T-helper 2 cell treated with Interferon-gamma antibody and Interleukin-4, amounts not matched to agents 100 ng/mL and 5 ng/mL, for 36 hours (primary cell): ENCODE measurements at regions not wholly inside any gene's neighbourhood (a gene's known extent, or its start where the extent isn't known, plus 50 kb on each side); places are given as distances from the start of the nearest gene placed in this dataset.
"Not testable (repeated sequence)": the region's sequence is repeated elsewhere in the genome, so short reads cannot be mapped to it uniquely, and the experiment has no call there.

Source experiments
- intact Hi-C: fragments of 100-400 bp; cut with micrococcal nuclease; formaldehyde crosslinking; loops from one replicate; pipeline ENCODE4 v1.15.1; 2023

DNA sequence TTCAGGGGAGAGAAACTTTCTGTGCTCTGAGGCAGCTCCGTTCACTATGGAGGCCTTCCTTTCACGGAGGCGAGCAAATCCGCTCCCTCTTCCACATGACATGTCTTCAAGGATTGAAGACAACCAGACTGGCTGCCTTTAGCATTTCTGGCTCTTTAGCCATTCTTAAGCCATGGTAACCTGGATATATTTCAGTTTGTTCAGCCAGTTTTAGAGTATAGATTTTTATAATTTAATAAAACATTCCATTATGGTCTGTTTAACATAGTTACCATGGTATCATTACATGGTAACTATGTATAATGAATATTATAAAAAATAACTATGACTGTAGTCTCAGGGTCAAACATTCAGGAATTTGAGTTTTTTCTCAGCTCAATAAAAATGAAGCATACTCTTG, 54.2 kb upstream of the NFIA start:
- intact Hi-C loops: no loop called here

DNA sequence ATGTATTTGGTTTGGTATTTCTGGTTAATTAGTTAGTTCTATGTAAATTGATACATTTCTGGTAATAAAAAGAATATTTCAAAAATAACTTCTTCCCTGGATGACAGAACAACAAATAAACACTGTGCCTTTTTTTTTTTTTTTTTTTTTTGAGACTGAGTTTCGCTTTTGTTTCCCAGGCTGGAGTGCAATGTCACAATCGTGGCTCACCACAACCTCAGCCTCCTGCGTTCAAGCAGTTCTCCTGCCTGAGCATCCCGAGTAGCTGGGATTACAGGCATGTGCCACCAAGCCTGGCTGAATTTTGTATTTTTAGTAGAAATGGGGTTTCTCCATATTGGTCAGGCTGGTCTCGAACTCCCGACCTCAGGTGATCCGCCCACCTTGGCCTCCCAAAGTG, 64.3 kb upstream of the NFIA start:
- intact Hi-C loops: not testable (repeated sequence)

DNA sequence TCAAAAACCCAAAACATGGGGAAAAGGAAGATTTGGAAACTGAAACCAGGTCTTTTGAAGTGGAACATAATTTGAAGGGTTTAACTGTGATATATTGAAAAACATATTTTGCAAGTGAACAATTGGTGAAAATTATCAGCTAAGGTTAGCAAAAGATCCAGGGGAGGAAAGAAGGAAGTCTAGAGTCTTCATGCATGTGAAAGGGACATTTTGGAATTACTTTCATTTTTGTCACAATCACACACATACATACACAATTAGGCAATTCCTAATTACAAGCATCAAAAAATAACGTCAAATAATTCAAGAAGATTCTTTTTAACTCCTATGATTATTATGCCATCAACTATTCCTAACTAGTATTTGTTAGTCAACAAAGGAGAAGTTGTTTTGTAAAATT, 64.7 kb upstream of the NFIA start:
- intact Hi-C loops: no loop called here

DNA sequence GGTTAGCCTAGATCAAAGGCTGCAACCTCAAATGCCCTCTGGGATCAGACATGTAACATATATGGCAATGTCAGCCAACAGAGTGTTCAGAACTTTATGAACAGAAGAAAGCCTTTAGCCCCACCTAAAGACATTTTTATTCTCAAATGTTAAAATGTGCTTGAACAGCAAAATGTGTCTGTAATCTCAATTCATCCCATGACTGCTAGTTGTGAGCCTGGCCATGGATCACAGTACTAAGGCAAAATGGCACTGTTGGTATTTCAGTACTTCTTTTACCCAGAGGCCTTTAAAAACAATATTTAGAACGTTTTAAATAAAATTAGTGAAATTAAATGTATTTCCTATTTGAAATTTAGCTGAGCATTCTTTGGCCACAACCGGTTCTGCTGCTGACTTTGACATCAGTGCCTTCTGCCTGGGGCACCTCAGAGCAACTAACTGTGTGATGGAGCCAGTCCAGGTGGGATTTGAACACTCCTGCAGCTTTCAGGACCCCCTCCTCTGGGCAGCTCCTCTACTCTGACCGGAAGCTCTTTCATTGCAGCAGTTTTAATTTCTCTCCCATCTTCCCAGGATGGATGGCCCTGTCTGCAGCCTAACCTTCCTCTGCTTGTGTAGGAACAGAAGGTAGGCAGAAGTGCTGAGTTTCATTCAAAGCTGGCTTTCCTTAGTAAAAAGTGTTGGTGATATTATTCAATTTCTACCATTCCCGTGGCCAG, 68.3 kb upstream of the NFIA start:
- intact Hi-C loops: no loop called here

DNA sequence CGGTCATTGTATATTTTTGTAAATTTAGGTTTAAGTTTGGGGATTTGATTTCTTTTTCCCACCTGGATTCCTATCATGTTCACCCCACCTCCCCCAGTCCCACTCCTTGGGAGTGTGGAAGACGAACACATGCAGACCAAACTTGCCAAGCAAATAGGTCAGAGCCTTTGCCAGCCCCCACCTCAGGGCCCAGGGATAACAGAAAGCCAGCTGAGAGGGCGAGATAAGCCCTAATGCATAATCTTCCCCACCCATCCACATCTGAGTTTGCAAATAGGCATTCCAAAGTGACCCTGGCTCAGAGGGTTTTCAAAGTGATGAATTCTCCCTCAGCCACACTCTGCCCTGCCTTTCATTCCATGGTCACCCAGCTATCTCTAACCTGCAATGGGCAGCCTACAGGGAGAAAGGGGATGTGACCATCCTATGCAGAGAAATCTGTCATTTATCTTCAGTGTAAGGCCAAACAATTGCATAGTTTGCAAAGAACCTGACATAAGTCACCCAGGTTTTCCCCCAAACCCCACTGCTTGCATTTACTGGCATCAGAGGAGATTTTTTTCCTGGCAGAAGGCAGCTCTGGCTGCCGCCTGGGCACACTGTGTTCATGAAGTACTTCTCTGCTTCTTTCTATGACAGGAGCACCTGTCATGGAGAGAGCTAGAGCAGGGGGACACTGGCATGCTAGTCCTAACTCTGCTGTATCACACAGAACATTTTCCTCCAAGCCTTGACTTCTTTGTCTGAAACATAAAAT, 69.0 kb upstream of the NFIA start:
- intact Hi-C loops: no loop called here

DNA sequence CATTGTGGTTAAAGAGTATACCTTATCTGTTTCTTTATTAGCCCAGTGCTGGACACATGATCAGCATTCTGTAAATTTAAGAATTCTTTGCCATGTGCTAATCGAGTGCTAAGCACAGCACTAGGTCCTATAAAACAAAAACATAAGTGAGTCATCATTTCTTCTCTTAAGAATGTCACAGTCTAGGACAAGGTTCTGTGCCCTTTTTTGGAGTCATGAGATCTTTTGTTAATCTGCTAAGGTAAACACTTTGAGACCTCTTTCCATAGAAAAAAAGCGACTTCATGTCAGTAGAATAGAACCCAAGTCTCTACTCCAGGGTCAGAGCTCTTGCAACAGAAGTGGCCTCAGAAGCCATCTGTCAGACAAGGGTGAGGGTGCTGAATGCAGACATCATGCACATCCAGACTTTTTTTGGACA, 70.0 kb upstream of the NFIA start:
- intact Hi-C loops: no loop called here

DNA sequence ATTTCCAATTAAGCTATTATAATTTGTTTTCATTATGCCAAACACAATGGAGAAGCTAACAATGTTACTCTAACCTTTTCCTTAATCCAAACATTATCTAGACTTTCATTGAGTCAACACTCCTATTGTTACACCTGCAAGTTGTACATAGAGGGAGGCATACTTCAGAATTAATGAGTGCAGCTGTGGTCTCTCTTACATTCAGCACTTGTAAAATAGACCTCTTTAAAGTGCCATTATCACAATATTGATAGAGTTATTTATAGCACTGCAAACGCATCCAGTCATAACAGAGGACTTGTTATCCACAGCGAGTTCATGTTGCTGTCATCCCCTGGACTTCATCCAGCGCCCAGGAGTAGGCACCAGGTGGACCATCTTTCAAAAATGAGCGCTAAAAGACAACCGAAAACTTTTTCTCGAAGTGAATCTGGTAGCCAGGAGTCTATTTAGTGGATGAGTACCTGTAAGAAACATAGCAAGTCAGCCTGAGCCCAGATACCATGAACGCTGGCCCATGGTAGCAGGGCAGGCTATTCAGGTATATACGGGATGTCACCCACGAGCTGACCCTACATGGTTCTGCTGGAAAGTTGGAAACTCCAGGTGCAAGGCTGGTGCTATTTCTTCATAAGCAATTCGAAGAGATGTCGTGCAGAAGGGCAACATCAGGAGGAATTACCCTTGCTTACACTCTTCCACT, 70.6 kb upstream of the NFIA start:
- intact Hi-C loops: no loop called here

DNA sequence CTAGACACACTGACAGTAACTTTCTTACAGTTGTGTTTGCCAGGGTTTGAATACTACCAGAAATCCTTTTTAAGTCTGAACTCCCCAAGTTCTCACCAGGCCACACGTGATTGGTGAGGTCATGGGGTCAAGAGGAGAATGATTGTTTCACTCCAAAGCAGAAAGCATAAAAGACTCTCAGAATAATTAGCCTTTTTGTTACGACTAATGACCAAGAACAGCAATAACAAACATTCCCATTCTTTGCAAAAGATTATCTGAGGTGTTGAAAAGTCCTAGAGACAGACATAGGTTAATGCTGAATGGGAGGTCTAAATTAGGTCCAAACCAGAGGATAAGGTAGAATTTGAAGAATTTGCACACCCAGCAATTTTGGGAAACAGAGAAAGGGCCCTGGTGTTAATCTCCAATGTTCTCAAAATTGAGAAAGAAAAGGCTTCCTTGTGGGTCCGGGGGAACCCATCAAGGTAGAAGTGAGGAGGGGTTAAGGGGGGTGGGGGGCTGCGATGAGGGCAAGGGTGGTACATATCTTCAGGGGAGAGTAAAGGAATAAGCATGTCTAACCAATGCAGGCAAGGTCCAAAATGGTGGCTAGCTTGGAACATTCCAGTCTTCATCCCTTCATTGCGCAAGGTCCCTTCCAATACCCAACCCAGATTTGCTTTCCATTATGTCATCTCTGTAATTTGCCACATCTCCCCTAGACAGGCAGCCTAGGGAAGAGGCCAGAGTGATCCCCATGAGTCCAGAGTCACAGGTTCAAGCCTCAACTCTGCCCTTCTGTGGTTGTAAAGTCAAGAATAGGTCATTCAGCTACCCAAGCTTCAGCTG, 74.6 kb upstream of the NFIA start:
- intact Hi-C loops: no loop called here

DNA sequence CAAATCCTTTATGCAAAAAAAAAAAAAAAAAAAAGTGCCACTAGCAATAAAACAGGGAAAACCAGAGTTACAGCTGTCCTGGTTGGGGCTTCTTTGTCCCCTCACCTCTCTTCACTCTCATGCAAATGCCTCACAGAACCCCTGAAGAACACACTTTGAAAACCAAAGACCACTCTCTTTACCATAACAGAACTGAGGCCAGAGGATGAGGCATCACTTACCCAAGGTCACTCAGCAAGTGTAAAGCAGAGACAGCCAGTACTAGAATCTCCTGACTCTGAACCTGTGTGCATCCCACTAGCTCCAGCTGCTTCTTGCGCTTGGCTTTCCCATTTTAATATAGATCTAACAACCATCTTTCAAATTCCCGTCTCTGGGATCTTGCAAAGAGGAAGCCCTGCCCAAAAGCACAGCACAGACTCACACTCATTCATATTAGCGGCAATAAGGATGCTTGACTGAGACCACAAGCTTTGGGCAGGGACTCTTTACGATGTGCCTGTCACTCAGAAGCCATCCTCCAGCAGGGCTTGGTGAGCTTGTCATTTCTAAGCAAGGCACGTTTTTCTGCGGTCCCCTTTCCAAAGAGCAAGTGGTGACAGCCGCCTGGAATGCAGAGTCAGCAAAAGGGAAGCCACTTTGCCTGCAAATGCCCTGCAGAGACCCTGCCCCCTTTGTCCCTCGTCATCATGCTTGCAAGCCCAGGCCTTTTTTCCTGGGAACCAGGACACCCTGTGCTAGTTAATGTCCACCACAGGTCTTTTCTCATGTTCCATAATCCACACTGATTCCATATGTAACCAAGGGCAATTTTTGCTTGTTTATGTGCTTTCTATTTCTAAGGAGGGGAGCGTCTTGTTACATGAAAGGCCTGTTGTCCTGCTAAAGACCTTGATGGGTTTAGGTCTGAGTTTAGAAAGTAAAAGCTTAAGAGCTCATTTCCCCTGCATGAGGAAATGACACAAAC, 76.5 kb upstream of the NFIA start:
- intact Hi-C loops: no loop called here

DNA sequence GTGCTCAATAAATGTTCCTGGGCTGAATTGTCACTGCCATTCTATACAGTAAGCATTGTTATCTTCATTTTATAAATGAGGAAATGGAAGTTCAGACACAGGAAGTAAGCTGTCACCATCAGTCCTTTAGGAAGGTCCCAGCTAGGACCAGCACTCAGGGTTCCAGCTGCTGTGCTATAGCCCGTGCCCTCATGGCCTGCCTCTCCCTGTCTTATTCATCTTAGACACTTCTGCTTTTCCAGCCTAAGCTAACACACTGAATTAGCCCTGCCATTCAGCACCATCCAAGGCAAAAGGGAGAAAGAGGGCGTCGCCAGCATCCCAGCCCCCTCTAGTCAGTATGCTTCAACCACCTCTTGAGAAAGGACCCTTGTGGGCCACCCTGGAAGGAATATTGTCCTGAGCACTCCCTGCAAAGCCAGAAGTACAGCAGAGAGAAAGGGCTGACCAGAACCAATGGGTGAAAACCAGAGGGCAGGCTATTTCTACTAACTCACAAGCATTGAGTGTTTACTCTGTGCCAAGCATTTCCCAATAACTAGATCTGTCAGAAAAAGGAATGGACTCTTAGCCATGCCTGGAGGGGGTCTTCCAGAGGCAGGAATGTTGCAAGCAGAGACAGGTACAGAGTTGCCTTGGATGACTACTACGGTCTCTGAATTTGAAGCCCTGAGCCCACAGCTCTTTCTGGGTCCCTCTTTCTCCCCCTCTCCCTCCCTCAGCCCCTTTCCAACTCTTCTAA, 77.9 kb upstream of the NFIA start:
- intact Hi-C loops: no loop called here

DNA sequence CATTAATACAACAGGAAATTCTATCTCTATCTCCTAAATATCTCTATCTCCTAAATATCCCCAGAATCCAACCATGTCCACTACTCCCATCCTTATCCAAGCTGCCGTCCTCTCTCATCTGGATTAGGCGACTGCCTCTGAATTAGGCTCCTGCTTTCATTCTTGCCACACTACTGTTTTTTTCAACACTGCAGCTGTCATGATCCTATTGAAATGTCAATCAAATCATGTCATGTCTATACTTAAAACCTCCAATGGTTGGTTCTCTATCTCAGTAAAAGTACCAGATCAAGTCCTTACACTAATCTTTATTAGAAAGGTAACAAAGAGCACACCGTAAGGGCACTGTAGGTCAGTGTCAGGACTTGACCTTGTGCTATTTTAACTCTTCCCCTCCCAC, 82.0 kb upstream of the NFIA start:
- intact Hi-C loops: no loop called here

DNA sequence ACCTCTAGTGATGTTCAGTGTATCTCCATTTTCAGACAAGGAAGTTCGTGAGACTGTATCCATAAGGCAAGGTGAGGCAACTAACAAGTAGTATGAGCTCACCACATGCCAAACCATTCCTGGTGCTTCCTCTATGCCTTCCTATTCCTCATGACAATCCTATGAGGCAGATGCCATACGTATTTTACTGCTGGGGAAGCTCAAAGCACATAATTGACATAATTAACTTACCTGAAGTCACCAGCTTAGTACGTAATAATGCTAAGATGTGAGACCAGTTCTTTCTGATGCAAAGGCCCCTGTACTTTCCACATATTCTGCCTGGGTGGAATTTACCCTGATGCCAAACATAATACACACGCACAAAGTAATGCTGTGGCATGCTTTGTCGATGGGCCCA, 83.6 kb upstream of the NFIA start:
- intact Hi-C loops: no loop called here

DNA sequence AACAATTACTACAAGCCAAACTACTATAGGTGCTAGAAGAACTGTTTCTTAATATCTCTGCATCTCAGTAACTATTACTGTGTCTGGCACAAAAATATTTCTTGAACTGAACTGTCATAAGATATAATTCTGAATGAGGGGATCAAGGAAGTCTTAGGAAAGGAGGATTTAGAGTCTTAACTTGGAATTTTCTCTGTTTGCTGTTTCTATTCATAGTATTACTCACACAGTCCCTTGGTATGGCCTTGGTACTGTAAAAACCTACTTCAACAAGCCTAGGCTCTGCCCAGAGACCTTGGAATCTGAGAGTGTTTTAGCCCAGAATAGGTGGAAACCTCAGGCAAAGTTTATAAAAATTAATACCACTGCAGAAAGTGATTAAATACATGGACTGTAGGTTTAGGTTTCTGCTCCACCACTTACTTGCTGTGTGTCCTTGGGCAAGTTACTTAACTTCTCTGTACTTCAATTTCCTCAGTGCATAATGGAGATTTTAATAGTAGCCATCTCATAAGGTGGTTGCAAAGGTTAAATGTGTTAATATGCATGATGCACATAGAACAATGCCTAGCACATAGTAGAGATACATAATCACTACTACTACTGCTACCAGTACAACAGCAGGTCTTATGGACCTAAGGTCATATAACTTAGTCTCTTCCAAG, 87.4 kb upstream of the NFIA start:
- intact Hi-C loops: no loop called here

DNA sequence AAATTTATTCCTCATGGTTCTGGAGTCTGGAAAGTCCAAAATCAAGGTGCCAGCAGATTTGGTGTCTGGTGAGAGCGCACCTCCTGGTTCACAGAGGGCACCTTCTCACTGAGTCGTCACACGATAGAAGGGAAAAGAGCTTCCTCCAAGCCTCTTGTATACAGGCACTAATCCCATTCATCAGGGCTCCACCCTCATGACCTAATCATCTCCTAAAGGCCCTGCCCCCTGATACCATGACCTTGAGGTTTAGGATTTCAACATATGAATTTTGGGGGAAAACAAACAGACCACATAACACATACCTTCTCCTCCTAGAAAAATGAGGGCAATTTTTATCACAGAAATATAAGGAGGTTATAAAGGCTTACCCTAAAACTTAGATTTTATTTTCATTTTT, 88.0 kb upstream of the NFIA start:
- intact Hi-C loops: no loop called here

DNA sequence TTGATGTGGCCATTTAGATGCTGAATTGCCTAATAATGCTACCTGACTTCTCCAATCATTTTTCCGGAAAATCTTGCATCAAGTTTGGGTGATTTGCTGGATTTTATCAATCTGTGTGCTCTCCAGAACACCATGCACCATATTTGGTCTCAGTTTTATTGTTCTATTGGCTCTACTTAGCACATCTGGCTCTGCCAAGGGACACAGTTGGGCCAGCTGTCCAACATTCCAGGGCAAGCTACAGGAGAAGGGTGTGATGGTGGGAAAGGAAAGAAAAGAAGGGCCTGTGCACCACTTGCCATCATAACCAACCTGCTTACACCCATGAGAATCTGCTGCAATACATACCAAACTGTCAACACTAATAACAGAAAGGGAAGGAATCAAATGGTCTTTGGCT, 90.2 kb upstream of the NFIA start:
- intact Hi-C loops: no loop called here

DNA sequence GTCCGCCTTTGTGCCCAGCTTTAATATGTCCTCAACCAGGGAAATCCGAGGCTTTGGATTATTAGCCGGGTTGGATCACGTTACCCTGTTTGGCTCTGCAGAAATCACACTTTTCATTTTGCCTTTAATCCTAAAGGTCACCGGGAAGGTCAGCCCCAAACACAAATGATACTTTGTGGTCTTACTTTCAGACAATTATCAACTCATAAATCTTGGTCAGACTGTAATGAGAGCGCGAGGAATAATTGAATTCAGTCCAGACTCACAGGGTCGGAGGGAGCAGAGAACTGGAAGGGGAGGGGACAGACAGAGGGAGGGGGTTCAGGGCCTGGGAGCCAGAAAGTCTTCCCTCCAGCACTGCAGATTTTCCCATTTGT, 91.7 kb upstream of the NFIA start:
- intact Hi-C loops: no loop called here

DNA sequence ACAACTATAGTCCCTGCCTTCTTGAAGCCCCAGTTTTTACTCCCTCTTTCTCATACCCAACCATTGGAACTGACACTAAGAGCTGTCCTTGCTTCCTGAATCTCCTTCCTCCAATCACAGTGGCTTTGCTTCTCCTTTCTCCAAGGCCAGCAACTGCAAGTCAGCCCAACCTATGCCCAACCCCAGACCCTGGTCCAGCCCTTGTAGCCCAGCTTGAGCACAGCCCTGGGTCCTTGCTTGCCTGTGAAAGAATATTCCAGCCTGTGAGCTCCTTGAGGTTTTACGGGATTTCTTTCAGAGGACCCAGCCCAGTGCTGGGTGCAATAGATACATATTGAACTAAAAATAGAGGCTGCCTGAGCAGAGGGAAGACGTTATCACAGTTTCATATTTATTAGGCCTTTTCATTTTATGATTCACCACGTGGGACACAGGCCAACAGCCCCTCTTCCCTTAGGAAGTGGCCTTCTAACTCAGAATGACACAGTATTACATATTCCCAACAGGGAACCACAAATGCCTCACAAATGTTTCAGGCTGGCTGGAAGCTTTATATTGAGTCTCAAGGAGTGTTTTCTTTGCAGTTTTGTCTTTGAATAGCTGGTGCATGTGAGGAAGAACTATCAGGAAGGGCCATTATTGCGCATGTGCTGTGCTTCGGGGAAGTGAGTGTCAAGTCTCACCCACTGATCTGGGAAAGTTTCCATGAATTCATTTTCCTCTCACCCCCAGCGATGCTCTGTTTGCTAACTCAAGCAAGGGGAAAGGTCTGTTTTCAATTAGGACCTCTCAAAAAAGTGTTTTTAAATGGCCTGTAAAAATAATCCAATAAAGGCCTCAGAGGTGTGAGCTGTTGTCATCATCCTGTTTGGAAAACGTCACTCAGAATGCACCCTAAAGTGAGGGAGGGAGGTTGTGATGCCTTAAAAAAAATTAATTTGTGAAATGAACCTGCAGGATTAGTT, 92.3 kb upstream of the NFIA start:
- intact Hi-C loops: no loop called here

DNA sequence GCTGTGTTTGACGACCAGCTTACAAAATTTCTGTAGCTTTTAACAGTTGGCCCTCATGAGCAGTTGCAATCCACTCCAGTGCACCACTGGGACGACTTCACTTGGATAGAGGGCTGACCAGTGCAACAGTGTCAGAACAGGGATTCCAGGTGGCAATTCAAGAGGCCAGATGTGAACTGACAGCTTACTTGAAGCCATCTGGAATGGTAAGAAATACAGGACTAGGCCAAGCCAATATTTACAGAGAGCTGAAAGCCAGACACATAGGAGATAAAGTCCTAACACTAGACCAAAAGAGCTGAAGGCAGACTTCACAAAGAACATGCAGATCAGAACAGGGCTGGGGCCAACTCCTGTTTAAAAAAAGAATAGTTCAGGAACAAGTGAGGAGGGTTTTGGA, 93.5 kb upstream of the NFIA start:
- intact Hi-C loops: no loop called here
